ENCODE measurements at regions not wholly inside any gene's neighbourhood (a gene's known extent, or its start where the extent isn't known, plus 50 kb on each side); places are given as distances from the start of the nearest gene placed in this dataset.
"Not testable (repeated sequence)": the region's sequence is repeated elsewhere in the genome, so short reads cannot be mapped to it uniquely, and the experiment has no call there.

GRCh38 chr1:120620693-120620969, 103.1 kb upstream of the NBPF26 start:
- TF ChIP-seq CTCF (IDR thresholded peaks at IDR 0.05; ENCODE audit: extremely low read depth in 1 of 2, insufficient read depth in 1 of 2, low read depth in 1 of 2, low read length in 2 of 2); EZH2 (IDR thresholded peaks at IDR 0.05; ENCODE audit: borderline replicate concordance, low read depth, low read length, severe bottlenecking); POLR2AphosphoS5 (IDR thresholded peaks at IDR 0.05; ENCODE audit: insufficient read depth, low read depth, low read length): not testable (repeated sequence)
